ENCODE measurements at regions not wholly inside any gene's neighbourhood (a gene's known extent, or its start where the extent isn't known, plus 50 kb on each side); places are given as distances from the start of the nearest gene placed in this dataset.

DNA sequence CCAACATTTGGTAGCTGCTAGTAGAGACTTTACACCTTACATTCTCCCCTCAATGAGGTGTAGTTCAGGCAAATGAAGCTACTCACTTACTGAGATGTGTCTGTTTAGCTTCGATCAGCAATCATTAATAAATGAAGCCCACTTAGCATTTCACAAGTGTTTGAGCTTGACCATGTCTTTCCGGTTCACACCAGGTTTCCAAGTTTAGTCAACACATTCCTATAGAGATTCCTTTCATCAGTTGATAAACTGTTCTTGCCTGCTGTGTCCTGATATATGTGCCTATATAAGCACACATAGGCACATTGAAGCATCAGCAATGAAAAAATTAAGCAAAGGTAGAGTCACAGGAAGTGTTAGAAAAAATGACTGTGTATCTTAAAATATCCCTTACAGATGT lies 150.0 kb downstream of the BTBD3 start:
- Mint-ChIP-seq H3K4me3 (no peak overlapping the region), H3K4me1 (no peaks in the 10 kb centered on the region), H3K27ac (no peak overlapping the region), H3K36me3 (peaks cover 0 to 3% (median 0%) of the 10 kb centered on the region in 3 donors), H3K27me3 (ENCODE audit: low read depth in 3 of 3) (peaks cover 0 to 3% (median 0%) of the 10 kb centered on the region in 3 donors), H3K9me3 (peaks cover 0 to 11% (median 0%) of the 10 kb centered on the region in 6 donors)
- no peak for DNase-seq

- no peak overlapping the region for H3K4me3 Mint-ChIP-seq
- no peak overlapping the region for H3K27ac Mint-ChIP-seq
- peaks cover 0 to 3% (median 0%) of the 10 kb centered on the region in 3 donors for H3K27me3 Mint-ChIP-seq (ENCODE audit: low read depth in 3 of 3)
- H3K36me3 Mint-ChIP-seq = peaks cover 0 to 3% (median 0%) of the 10 kb centered on the region in 3 donors
- peaks cover 0 to 13% (median 0%) of the 10 kb centered on the region in 6 donors for H3K9me3 Mint-ChIP-seq
- DNase-seq = no peak
- no peaks in the 10 kb centered on the region for H3K4me1 Mint-ChIP-seq
Observed at GRCh38 chr20:12068121-12068520, 150.4 kb downstream of the BTBD3 start.

DNA sequence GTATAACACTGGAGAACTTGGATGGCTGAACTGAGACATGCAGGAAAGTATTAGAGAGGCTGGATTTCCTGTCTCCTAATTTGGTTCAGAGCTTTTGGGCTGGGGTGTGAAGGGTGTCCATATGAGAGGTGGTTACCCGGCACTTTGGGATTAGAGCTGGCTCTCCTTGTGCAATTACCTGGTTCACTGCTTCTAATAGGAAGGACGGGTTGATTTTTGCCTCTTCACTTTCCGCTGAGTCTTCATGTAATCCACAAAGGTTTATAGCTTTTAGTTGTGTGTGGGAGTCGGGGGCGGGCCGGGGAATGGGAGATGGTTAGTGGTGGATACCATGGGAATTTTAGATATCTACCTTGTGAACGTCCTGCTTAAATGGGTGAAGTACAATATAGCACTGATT lies 151.5 kb downstream of the BTBD3 start:
- peaks cover 0 to 13% (median 0%) of the 10 kb centered on the region in 6 donors for H3K9me3 Mint-ChIP-seq
- H3K27me3 Mint-ChIP-seq (ENCODE audit: low read depth in 3 of 3) = peaks cover 0 to 4% (median 0%) of the 10 kb centered on the region in 3 donors
- no peak overlapping the region for H3K4me3 Mint-ChIP-seq
- no peaks in the 10 kb centered on the region for H3K4me1 Mint-ChIP-seq
- DNase-seq = no peak
- peaks cover 0 to 3% (median 0%) of the 10 kb centered on the region in 3 donors for H3K36me3 Mint-ChIP-seq
- no peak overlapping the region for H3K27ac Mint-ChIP-seq

- Mint-ChIP-seq H3K27me3 (ENCODE audit: low read depth in 3 of 3) (peaks cover 0 to 4% (median 0%) of the 10 kb centered on the region in 3 donors), H3K27ac (no peak overlapping the region), H3K36me3 (no peaks in the 10 kb centered on the region), H3K9me3 (peaks cover 0 to 13% (median 0%) of the 10 kb centered on the region in 6 donors), H3K4me1 (no peaks in the 10 kb centered on the region), H3K4me3 (no peak overlapping the region)
- no peak for DNase-seq
Observed at GRCh38 chr20:12072221-12072953, 154.7 kb downstream of the BTBD3 start.

DNA sequence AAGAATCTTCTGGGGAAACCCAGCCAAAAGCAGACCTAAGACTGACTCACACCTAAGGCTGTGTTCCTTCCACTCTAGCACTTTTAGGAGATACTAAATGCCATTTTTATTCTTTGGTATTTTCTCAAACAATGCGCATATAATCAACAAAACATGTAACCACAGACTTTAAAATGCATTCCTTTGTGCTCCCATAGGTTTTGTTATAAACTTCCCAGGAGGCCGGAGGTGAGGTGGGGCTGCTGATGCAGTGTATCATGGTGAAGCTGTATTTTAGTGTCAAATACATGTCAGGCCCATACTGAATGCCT lies 155.2 kb downstream of the BTBD3 start:
- Mint-ChIP-seq H3K4me1 (no peaks in the 10 kb centered on the region), H3K4me3 (no peak overlapping the region), H3K27ac (no peak overlapping the region), H3K9me3 (peaks cover 0 to 13% (median 0%) of the 10 kb centered on the region in 6 donors), H3K27me3 (ENCODE audit: low read depth in 3 of 3) (peaks cover 0 to 4% (median 0%) of the 10 kb centered on the region in 3 donors), H3K36me3 (no peaks in the 10 kb centered on the region)
- no peak for DNase-seq

GRCh38 chr20:12074111-12074655 lies 156.5 kb downstream of the BTBD3 start:
- H3K27ac Mint-ChIP-seq = no peak overlapping the region
- H3K4me1 Mint-ChIP-seq = no peaks in the 10 kb centered on the region

DNA sequence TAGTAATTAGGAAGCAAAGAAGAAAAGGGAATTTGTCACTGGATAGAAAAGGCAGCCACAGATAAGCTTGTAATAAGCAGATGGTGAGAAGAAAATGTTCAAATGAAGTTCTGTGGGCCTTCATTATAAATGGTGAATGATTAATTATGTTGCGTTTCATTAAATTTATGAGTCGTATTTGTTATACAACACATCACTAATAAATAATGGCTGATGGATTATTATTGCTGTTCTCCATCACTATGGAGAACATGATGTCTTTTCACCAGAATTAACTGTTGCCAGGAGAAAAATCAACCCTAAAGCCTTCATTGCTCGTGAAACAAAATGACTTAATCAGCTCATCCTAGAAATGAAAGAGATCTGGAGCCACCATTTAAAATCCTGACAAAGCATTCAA lies 158.5 kb downstream of the BTBD3 start:
- no peak overlapping the region for H3K4me3 Mint-ChIP-seq
- peaks cover 0 to 4% (median 1%) of the 10 kb centered on the region in 3 donors for H3K27me3 Mint-ChIP-seq (ENCODE audit: low read depth in 3 of 3)
- no peak for DNase-seq
- H3K9me3 Mint-ChIP-seq = peaks cover 0 to 7% (median 0%) of the 10 kb centered on the region in 6 donors
- no peaks in the 10 kb centered on the region for H3K4me1 Mint-ChIP-seq
- H3K27ac Mint-ChIP-seq = no peak overlapping the region
- no peaks in the 10 kb centered on the region for H3K36me3 Mint-ChIP-seq

More at GRCh38 chr20:12074111-12074655, 156.5 kb downstream of the BTBD3 start:
- Mint-ChIP-seq H3K36me3 (no peaks in the 10 kb centered on the region), H3K9me3 (peaks cover 0 to 13% (median 0%) of the 10 kb centered on the region in 6 donors), H3K4me3 (no peak overlapping the region), H3K27me3 (ENCODE audit: low read depth in 3 of 3) (peaks cover 0 to 1% (median 0%) of the 10 kb centered on the region in 3 donors)
- DNase-seq = no peak

GRCh38 chr20:12077875-12078274 lies 160.2 kb downstream of the BTBD3 start:
- H3K27ac Mint-ChIP-seq = no peak overlapping the region
- no peaks in the 10 kb centered on the region for H3K4me1 Mint-ChIP-seq
- H3K36me3 Mint-ChIP-seq = no peaks in the 10 kb centered on the region
- peaks cover 0 to 4% (median 1%) of the 10 kb centered on the region in 3 donors for H3K27me3 Mint-ChIP-seq (ENCODE audit: low read depth in 3 of 3)
- no peak for DNase-seq
- no peak overlapping the region for H3K4me3 Mint-ChIP-seq
- peaks cover 0 to 7% (median 0%) of the 10 kb centered on the region in 6 donors for H3K9me3 Mint-ChIP-seq

- Mint-ChIP-seq H3K4me1 (no peaks in the 10 kb centered on the region), H3K36me3 (no peaks in the 10 kb centered on the region), H3K9me3 (peaks cover 0 to 7% (median 0%) of the 10 kb centered on the region in 6 donors), H3K27ac (no peak overlapping the region), H3K27me3 (ENCODE audit: low read depth in 3 of 3) (peaks cover 0 to 4% (median 1%) of the 10 kb centered on the region in 3 donors), H3K4me3 (no peak overlapping the region)
- DNase-seq = no peak
Observed at GRCh38 chr20:12079490-12079889, 161.8 kb downstream of the BTBD3 start.

- H3K36me3 Mint-ChIP-seq = no peaks in the 10 kb centered on the region
- H3K4me1 Mint-ChIP-seq = no peaks in the 10 kb centered on the region
- no peak overlapping the region for H3K4me3 Mint-ChIP-seq
- peaks cover 0 to 4% (median 4%) of the 10 kb centered on the region in 3 donors for H3K27me3 Mint-ChIP-seq (ENCODE audit: low read depth in 3 of 3)
- H3K27ac Mint-ChIP-seq = no peak overlapping the region
- no peak for DNase-seq
- peaks cover 0 to 12% (median 2%) of the 10 kb centered on the region in 6 donors for H3K9me3 Mint-ChIP-seq
Observed at GRCh38 chr20:12083269-12083668, 165.6 kb downstream of the BTBD3 start.

- Mint-ChIP-seq H3K27ac (no peak overlapping the region), H3K4me1 (no peaks in the 10 kb centered on the region), H3K9me3 (peaks cover 0 to 13% (median 2%) of the 10 kb centered on the region in 6 donors)
Observed at GRCh38 chr20:12084482-12084881, 166.8 kb downstream of the BTBD3 start.

DNA sequence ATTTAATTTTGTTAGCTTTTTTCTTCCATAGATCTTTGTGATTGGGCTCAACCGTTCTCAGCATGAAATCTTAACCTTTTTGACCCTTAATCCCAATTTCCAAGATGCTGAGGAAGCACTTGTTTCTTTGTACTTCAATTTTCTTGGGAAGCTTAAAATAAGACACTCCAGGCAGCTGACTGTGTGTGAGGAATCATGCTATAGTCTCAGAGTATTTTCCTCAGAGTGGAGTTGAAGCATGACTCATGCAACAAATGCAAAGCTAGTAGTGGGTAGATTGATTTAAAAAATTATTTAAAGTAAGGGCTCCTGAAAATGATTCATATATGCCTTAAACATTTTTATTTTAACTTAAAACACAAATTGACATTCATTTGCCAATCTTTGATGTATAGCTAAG lies 168.7 kb downstream of the BTBD3 start:
- no peak for DNase-seq
- H3K27me3 Mint-ChIP-seq (ENCODE audit: low read depth in 3 of 3) = peaks cover 0 to 5% (median 0%) of the 10 kb centered on the region in 3 donors
- H3K27ac Mint-ChIP-seq = no peak overlapping the region

More at GRCh38 chr20:12084482-12084881, 166.8 kb downstream of the BTBD3 start:
- no peak overlapping the region for H3K4me3 Mint-ChIP-seq
- peaks cover 0 to 4% (median 4%) of the 10 kb centered on the region in 3 donors for H3K27me3 Mint-ChIP-seq (ENCODE audit: low read depth in 3 of 3)
- H3K36me3 Mint-ChIP-seq = no peaks in the 10 kb centered on the region
- no peak for DNase-seq

GRCh38 chr20:12090920-12091319 lies 173.2 kb downstream of the BTBD3 start:
- no peak overlapping the region for H3K27ac Mint-ChIP-seq
- H3K4me1 Mint-ChIP-seq = no peaks in the 10 kb centered on the region
- no peak overlapping the region for H3K4me3 Mint-ChIP-seq
- peaks cover 0 to 3% (median 0%) of the 10 kb centered on the region in 3 donors for H3K27me3 Mint-ChIP-seq (ENCODE audit: low read depth in 3 of 3)
- DNase-seq = no peak
- no peaks in the 10 kb centered on the region for H3K36me3 Mint-ChIP-seq
- peaks cover 0 to 9% (median under 1%) of the 10 kb centered on the region in 6 donors for H3K9me3 Mint-ChIP-seq

More for the DNA sequence above, 168.7 kb downstream of the BTBD3 start:
- H3K4me1 Mint-ChIP-seq = no peaks in the 10 kb centered on the region
- peaks cover 0 to 17% (median under 1%) of the 10 kb centered on the region in 6 donors for H3K9me3 Mint-ChIP-seq
- no peaks in the 10 kb centered on the region for H3K36me3 Mint-ChIP-seq
- H3K4me3 Mint-ChIP-seq = no peak overlapping the region

DNA sequence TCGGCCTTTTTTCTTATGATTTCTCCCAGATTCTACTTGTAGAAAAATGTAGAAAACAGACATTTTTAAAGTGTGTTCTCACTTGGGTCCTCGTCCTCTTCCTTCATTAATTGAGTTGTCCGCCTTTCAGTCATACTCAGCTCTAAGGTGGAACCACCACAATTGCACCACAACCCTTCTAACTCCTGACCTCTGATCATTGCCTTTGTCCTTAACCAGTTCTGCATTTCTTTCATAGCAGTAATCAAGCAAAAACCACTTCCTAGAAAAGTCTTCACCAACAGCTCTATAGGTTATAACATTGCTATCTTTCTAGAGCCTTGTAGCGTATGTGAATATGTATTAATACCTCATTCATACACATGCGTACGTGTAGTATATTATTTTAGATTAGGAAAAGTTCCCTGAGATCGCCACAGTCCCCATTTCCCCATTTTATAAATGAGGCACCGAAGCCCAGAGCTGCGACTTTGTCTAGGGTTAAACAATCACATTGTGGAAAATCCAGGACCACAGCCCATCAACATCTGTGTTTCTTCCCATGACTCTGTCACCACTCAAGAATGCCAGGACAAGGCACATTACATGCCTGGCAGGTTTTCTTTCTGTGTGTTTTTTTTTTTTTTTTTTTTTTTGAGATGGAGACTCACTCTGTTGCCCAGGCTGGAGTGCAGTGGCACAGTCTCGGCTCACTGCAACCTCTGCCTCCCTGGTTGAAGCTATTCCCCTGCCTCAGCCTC lies 175.5 kb downstream of the BTBD3 start:
- H3K9me3 Mint-ChIP-seq = peaks cover 0 to 12% (median 3%) of the 10 kb centered on the region in 6 donors
- H3K4me3 Mint-ChIP-seq = no peak overlapping the region
- H3K27ac Mint-ChIP-seq = no peak overlapping the region

More for the DNA sequence above, 175.5 kb downstream of the BTBD3 start:
- H3K27me3 Mint-ChIP-seq (ENCODE audit: low read depth in 3 of 3) = peaks cover 0 to 5% (median 0%) of the 10 kb centered on the region in 3 donors
- DNase-seq = no peak
- no peaks in the 10 kb centered on the region for H3K4me1 Mint-ChIP-seq
- H3K36me3 Mint-ChIP-seq = peaks cover 0 to 4% (median 0%) of the 10 kb centered on the region in 3 donors

Data from immature natural killer cell (primary cell).